ENCODE measurements at regions not wholly inside any gene's neighbourhood (a gene's known extent, or its start where the extent isn't known, plus 50 kb on each side); places are given as distances from the start of the nearest gene placed in this dataset.

- ATAC-seq = no peak
- no peak for TF ChIP-seq TSHZ2 (CRISPR knock-in tag; IDR thresholded peaks at IDR 0.05)
Observed at GRCh38 chr10:118531105-118531852, 64.2 kb downstream of the PRLHR start.

GRCh38 chr10:118528426-118528825 lies 67.0 kb downstream of the PRLHR start:
- ATAC-seq = no peak
- TF ChIP-seq PATZ1 (CRISPR knock-in tag; IDR thresholded peaks at IDR 0.05; ENCODE audit: borderline replicate concordance) (no peak), CREB5 (CRISPR knock-in tag; IDR thresholded peaks at IDR 0.05; ENCODE audit: low read depth) (no peak), TOX (CRISPR knock-in tag; IDR thresholded peaks at IDR 0.05; ENCODE audit: borderline replicate concordance) (no peak), PPARA (CRISPR knock-in tag; IDR thresholded peaks at IDR 0.05; ENCODE audit: borderline replicate concordance) (no peak), CSDC2 (CRISPR knock-in tag; IDR thresholded peaks at IDR 0.05) (no peak), ARNTL (CRISPR knock-in tag; IDR thresholded peaks at IDR 0.05; ENCODE audit: borderline replicate concordance, low read depth) (no peak)

- TF ChIP-seq PPARA (CRISPR knock-in tag; IDR thresholded peaks at IDR 0.05; ENCODE audit: borderline replicate concordance) = no peak
- no peak for TF ChIP-seq ZC3H10 (CRISPR knock-in tag; IDR thresholded peaks at IDR 0.05)
- ATAC-seq = no peak
Observed at GRCh38 chr10:118523775-118524174, 71.7 kb downstream of the PRLHR start.

GRCh38 chr10:118522791-118523498 lies 72.5 kb downstream of the PRLHR start:
- ATAC-seq = no peak
- no peak for TF ChIP-seq ISL1 (CRISPR knock-in tag; IDR thresholded peaks at IDR 0.05)
- no peak for TF ChIP-seq ESRRG (CRISPR knock-in tag; IDR thresholded peaks at IDR 0.05)

- TF ChIP-seq ZNF8 (CRISPR knock-in tag; IDR thresholded peaks at IDR 0.05) (no peak), ESRRG (CRISPR knock-in tag; IDR thresholded peaks at IDR 0.05) (no peak), CSDC2 (CRISPR knock-in tag; IDR thresholded peaks at IDR 0.05) (no peak), ZFP3 (CRISPR knock-in tag; IDR thresholded peaks at IDR 0.05) (no peak), TSHZ2 (CRISPR knock-in tag; IDR thresholded peaks at IDR 0.05) (no peak)
- no peak for ATAC-seq
Observed at GRCh38 chr10:118521415-118522117, 73.9 kb downstream of the PRLHR start.

Measured in SK-N-SH treated with all-trans-retinoic acid at 6 μM for 48 hours (cell line).